DND-41 (cell line): ENCODE measurements at regions not wholly inside any gene's neighbourhood (a gene's known extent, or its start where the extent isn't known, plus 50 kb on each side); places are given as distances from the start of the nearest gene placed in this dataset.

Experiments
- ATAC-seq: fragments of 200-7000 bp; cut with Tn5 transposase; 3 replicates; pipeline ENCODE4 v1.9.1; 2021; ENCODE audit warnings: low read depth; ENCODE audit not compliant: insufficient read depth
- DNase-seq: peaks from one replicate; pipeline ENCODE4 v3.0.0-alpha.2; 2020
- H2AFZ ChIP-seq: 2 replicates; pipeline ENCODE4 v1.6.0; 2012; ENCODE audit warnings: low read depth, low read length
- H3K27ac ChIP-seq: 2 replicates; pipeline ENCODE4 v1.5.1; 2012; ENCODE audit warnings: low read length, inconsistent platforms
- H3K27me3 ChIP-seq: fragments of 200-600 bp; sonication (generic); 2 replicates; pipeline ENCODE4 v1.6.0; 2012; ENCODE audit warnings: low read length, mild to moderate bottlenecking, inconsistent platforms; ENCODE audit not compliant: insufficient read depth, poor library complexity
- H3K36me3 ChIP-seq: 2 replicates; pipeline ENCODE4 v1.5.1; 2012; ENCODE audit warnings: low read length, inconsistent platforms; ENCODE audit not compliant: insufficient read depth
- H3K4me1 ChIP-seq: 2 replicates; pipeline ENCODE4 v1.5.1; 2012; ENCODE audit warnings: mild to moderate bottlenecking, low read length; ENCODE audit not compliant: insufficient read depth
- H3K4me2 ChIP-seq: 2 replicates; pipeline ENCODE4 v1.6.0; 2012; ENCODE audit warnings: mild to moderate bottlenecking, moderate library complexity, low read length, inconsistent platforms; ENCODE audit not compliant: insufficient read depth
- H3K4me3 ChIP-seq, 2 experiments: fragments of 200-600 bp in 1 of 2; shearing (Covaris generic) in 1 of 2; 2 replicates each; pipeline ENCODE4 v1.5.1; 2012 to 2016; ENCODE audit warnings: inconsistent platforms in 2 of 2, low read length in 2 of 2, mild to moderate bottlenecking in 2 of 2, low read depth in 1 of 2, moderate library complexity in 1 of 2
- H3K79me2 ChIP-seq: 2 replicates; pipeline ENCODE4 v1.6.0; 2012; ENCODE audit warnings: low read length, inconsistent platforms; ENCODE audit not compliant: insufficient read depth
- H3K9ac ChIP-seq: 2 replicates; pipeline ENCODE4 v1.6.0; 2012; ENCODE audit warnings: low read depth, mild to moderate bottlenecking, inconsistent platforms, low read length, moderate library complexity
- H3K9me3 ChIP-seq: 2 replicates; pipeline ENCODE4 v1.5.1; 2012; ENCODE audit warnings: low read length, moderate library complexity, mild to moderate bottlenecking, inconsistent platforms; ENCODE audit not compliant: insufficient read depth, severe bottlenecking
- H4K20me1 ChIP-seq: 2 replicates; pipeline ENCODE4 v1.6.0; 2012; ENCODE audit warnings: low read length; ENCODE audit not compliant: insufficient read depth
- EZH2 ChIP-seq: IDR thresholded peaks from 3 replicates; pipeline ENCODE4 v1.6.1; 2012; ENCODE audit warnings: borderline replicate concordance, low read depth, mild to moderate bottlenecking, moderate library complexity, low read length, inconsistent platforms; ENCODE audit not compliant: severe bottlenecking
- TF ChIP-seq, protein P1 (sequence below): IDR thresholded peaks from 2 replicates; pipeline ENCODE4 v1.5.1; 2012; ENCODE audit warnings: borderline replicate concordance, low read length, moderate library complexity, mild to moderate bottlenecking; ENCODE audit not compliant: poor library complexity, severe bottlenecking; ENCODE audit errors: extremely low read depth

DNA sequence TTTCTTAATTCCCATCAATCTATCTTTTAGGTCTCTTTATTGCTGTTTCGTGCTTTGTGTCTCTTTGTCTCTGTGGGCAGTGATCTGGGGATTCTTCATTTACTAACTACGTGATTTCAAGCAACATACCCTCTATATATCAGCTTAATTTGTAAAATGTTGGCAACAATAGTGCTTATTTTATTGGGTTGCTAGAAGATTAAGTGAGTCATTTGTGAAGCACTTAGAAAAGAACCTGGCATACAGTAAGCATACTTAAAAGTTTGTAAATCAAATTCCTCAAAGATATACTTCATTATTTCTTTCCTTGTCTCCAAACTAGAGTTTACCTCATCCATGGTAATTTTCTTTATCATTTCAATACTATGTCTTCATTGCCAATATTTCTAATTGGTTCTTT, 669.7 kb downstream of the MAT2B start:
- Histone ChIP-seq H3K36me3 (no peaks in the 10 kb centered on the region), H3K79me2 (no peaks in the 10 kb centered on the region), H3K27me3 (no peaks in the 10 kb centered on the region), H3K9ac (no peak overlapping the region), H3K4me3 (no peak overlapping the region), H3K4me1 (no peaks in the 10 kb centered on the region), H3K27ac (no peak overlapping the region), H3K9me3 (no peaks in the 10 kb centered on the region), H3K4me2 (no peak overlapping the region), H2AFZ (no peak overlapping the region), H4K20me1 (no peaks in the 10 kb centered on the region)
- DNase-seq (no peak), ATAC-seq (no peak)
- TF ChIP-seq, protein P1, sequence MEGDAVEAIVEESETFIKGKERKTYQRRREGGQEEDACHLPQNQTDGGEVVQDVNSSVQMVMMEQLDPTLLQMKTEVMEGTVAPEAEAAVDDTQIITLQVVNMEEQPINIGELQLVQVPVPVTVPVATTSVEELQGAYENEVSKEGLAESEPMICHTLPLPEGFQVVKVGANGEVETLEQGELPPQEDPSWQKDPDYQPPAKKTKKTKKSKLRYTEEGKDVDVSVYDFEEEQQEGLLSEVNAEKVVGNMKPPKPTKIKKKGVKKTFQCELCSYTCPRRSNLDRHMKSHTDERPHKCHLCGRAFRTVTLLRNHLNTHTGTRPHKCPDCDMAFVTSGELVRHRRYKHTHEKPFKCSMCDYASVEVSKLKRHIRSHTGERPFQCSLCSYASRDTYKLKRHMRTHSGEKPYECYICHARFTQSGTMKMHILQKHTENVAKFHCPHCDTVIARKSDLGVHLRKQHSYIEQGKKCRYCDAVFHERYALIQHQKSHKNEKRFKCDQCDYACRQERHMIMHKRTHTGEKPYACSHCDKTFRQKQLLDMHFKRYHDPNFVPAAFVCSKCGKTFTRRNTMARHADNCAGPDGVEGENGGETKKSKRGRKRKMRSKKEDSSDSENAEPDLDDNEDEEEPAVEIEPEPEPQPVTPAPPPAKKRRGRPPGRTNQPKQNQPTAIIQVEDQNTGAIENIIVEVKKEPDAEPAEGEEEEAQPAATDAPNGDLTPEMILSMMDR = no peak
- no peak for TF ChIP-seq EZH2

DNA sequence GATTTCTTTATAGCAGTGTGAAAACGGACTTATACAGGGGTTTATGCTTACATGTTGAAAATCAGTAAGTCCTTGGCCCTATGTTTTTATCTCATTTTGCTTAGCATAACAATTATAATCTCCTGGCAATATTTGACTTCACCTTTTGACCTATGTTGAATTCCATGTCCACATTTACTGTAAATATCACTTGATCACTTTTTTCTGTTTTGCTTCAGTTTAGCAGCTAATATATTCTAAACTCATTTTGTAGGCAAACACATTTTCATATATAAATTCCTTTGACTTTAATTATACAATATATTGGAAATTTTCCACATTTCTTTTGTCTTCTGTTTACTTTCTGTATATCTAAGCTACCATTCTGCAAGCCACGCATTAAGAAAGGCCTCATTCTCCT, 674.0 kb downstream of the MAT2B start:
- no peaks in the 10 kb centered on the region for H3K27me3 ChIP-seq
- no peak for ATAC-seq
- no peak overlapping the region for H3K9ac ChIP-seq
- TF ChIP-seq, protein P1 = no peak
- TF ChIP-seq EZH2 = no peak
- no peak overlapping the region for H3K4me3 ChIP-seq
- H3K9me3 ChIP-seq = no peaks in the 10 kb centered on the region
- H3K4me2 ChIP-seq = no peak overlapping the region
- no peaks in the 10 kb centered on the region for H3K36me3 ChIP-seq
- H4K20me1 ChIP-seq = no peaks in the 10 kb centered on the region
- no peak for DNase-seq
- no peaks in the 10 kb centered on the region for H3K4me1 ChIP-seq
- no peak overlapping the region for H3K27ac ChIP-seq
- H3K79me2 ChIP-seq = no peaks in the 10 kb centered on the region
- no peak overlapping the region for H2AFZ ChIP-seq

DNA sequence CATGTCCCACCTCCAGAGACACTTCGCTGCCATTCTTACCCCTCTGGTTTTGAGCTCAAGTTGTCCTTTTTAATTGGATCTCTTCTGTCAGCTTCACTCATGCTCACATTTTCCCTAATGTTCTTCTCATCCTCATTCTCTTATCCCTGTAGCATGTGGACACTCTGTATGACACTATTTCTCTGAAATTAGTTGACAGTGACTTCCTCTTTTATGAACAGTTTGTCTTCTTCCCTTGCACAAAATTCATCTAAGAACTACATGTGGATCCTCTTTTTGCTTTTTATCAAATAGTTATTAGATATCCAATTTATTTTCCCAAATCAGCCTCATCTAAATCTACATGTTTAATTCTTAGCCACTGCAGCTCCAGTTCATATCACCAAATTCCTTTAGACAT, 676.2 kb downstream of the MAT2B start:
- ATAC-seq = no peak

More for the DNA sequence above, 676.2 kb downstream of the MAT2B start:
- TF ChIP-seq, protein P1 = no peak
- TF ChIP-seq EZH2 = no peak
- no peaks in the 10 kb centered on the region for H3K9me3 ChIP-seq
- no peaks in the 10 kb centered on the region for H4K20me1 ChIP-seq
- H3K9ac ChIP-seq = no peak overlapping the region
- no peak overlapping the region for H3K27ac ChIP-seq
- no peaks in the 10 kb centered on the region for H3K27me3 ChIP-seq
- H3K36me3 ChIP-seq = no peaks in the 10 kb centered on the region
- no peak overlapping the region for H2AFZ ChIP-seq
- H3K4me1 ChIP-seq = no peaks in the 10 kb centered on the region
- no peak for DNase-seq
- H3K4me2 ChIP-seq = no peak overlapping the region
- H3K4me3 ChIP-seq = no peak overlapping the region
- no peaks in the 10 kb centered on the region for H3K79me2 ChIP-seq
